NCI-H1105 (cell line): ENCODE measurements at regions not wholly inside any gene's neighbourhood (a gene's known extent, or its start where the extent isn't known, plus 50 kb on each side); places are given as distances from the start of the nearest gene placed in this dataset.
"Not testable (repeated sequence)": the region's sequence is repeated elsewhere in the genome, so short reads cannot be mapped to it uniquely, and the experiment has no call there.

Source experiments
- DNase-seq: peaks from one replicate; lab custom pipeline; 2025; lab: John Stamatoyannopoulos, UW

GRCh38 chr10:56104487-56104886, 256.6 kb downstream of the ZWINT start:
- DNase-seq, result no peak

DNA sequence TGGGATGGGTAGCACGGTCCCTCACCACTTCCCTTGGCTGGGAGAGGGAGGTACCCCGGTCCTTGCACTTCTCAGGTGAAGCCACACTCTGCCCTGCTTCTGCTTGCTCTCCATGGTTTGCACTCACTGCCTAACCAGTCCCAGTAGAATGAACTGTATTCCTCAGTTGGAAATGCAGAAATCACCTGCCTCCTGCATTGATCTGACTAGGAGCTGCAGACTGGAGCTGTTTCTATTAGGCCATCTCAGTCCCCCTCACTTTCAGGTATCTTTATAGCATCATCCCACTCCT, 264.9 kb downstream of the ZWINT start:
- DNase-seq, result no peak

DNA sequence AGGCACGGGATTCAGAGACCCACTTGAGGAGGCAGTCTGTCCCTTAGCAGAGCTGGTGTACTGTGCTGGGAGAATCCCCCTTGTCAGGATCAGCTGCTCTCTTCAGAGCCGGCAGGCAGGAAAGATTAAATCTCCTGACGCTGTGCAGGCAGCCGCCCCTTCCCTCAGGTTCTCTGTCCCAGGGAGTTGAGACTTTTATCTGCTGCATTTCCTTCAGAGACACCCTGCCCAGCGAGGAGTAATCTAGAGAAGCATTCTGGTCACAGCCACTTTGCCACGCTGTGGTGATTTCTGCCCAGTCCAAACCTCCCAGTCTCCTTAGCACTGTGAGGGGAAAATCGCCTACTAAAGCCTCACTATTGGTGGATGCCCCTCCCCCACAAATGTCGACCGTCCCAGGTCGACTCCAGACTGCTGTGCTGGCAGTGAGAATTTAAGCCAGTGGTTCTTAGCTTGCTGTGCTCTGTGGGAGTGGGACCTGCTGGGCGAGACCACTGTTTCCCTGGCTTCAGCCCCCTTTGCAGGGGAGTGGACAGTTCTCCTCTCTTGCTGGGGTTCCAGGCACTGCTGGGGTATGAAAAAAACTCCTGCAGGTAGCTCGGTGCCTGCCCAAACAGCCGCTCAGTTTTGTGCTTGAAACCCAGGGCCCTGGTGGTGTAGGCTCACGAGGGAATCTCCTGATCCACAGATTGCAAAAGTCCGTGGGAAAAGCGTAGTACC, 265.4 kb downstream of the ZWINT start:
- no peak for DNase-seq

DNA sequence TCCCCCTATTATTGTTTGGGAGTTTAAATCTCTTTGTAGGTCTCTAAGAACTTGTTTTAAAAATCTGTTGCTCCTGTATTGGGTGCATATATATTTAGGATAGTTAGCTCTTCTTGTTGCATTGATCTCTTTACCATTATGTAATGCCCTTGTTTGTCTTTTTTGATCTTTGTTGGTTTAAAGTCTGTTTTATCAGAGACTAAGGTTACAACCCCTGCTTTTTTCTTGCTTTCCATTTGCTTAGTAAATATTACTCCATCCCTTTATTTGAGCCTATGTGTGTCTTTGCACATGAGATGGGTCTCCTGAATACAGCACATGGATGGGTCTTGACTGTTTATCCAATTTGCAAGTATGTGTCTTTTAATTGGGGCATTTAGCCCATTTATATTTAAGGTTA, 267.4 kb downstream of the ZWINT start:
- DNase-seq, result not testable (repeated sequence)

- no peak for DNase-seq
Observed at GRCh38 chr10:56091872-56092271, 269.2 kb downstream of the ZWINT start.

- DNase-seq, result no peak
Observed at GRCh38 chr10:56090914-56091540, 270.0 kb downstream of the ZWINT start.

GRCh38 chr10:56085406-56086122, 275.5 kb downstream of the ZWINT start:
- no peak for DNase-seq

GRCh38 chr10:56082169-56082568, 278.9 kb downstream of the ZWINT start:
- no peak for DNase-seq

GRCh38 chr10:56068473-56069263, 292.4 kb downstream of the ZWINT start:
- no peak for DNase-seq

DNA sequence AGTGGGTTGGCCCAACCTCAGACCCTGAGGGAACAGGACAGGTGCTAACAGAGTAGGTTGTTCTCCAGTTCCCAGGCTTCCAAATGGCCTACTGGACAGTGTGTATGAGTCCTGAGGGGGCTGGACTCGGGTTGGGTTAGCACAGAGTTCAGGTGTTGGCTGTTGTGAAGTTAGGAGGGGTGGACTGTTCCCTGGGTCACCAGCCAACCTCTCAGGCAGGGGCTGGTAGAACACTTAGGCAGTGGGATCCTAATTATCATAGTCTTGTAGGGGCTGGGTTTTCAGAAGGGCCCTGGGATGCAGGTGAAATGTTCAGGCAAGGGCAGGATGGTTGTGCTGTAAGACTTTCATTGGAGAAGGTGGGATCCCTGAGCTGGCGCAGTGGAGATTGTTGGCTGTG, 293.0 kb downstream of the ZWINT start:
- DNase-seq, result no peak

GRCh38 chr10:56063642-56064041, 297.4 kb downstream of the ZWINT start:
- no peak for DNase-seq

- no peak for DNase-seq
Observed at GRCh38 chr10:56057860-56058259, 303.2 kb downstream of the ZWINT start.

- no peak for DNase-seq
Observed at GRCh38 chr10:56035489-56035888, 325.6 kb downstream of the ZWINT start.

GRCh38 chr10:56028298-56029132, 332.5 kb downstream of the ZWINT start:
- DNase-seq, result no peak

- DNase-seq, result no peak
Observed at GRCh38 chr10:56012101-56012500, 349.0 kb downstream of the ZWINT start.

GRCh38 chr10:56003555-56003954, 357.5 kb downstream of the ZWINT start:
- no peak for DNase-seq

DNA sequence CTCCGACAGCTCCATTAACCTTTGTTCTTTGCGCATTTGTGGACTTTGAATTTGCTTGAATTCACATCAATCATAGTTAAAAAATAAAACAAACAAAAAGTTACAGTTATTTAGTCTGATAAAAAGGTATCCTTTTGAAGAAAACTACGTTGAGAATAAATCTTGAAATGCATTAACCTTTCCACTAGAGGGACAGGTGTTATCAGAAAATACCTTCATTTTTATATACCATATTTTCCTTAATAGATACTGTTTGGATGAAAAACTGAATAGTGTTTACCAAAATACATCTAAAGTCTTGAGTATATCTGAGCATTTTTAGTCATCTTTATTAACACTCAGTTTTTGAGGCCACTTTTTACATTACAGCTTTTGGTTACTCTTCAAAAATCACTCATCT, 371.9 kb downstream of the ZWINT start:
- no peak for DNase-seq

GRCh38 chr10:55979203-55979602, 381.9 kb downstream of the ZWINT start:
- no peak for DNase-seq

DNA sequence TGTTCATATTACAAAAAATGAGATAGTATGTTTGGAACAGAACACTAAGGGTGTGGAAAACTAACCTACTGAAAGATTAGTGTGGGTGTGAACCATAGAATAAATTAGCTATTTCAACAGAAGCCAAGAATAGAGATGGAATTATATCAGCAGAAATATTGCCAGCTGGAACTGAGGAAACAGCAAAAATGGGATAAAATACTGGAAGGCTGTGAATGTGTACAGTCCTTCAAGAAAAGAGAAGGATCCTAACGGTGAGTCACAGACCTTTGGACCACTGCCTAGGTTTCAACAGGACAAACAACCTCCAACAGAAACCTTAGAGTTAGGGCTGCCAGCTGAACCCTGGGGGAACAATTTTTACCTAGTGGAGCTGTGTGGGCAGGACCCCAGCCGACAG, 395.0 kb downstream of the ZWINT start:
- no peak for DNase-seq

DNA sequence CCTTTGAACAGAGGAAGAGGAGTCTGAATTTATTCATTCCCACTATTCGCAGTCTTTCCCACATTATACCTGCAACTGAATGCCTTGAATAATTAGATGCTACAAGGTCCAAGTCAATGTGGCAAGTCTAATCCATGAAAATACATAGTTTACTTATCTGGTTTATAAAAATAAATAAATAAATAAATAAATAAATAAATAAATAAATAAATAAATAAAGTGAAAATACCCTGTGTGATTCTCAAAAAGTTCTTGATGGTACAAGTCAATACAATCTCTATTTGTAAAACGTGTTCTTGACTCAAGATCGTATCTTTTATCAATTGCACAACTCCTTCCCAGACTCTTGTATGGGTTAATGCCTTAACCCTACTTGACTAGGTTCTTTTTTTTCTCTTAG, 417.7 kb downstream of the ZWINT start:
- DNase-seq, result no peak

GRCh38 chr10:55929291-55929690, 431.8 kb downstream of the ZWINT start:
- no peak for DNase-seq
